MM.1S (cell line): ENCODE measurements at regions not wholly inside any gene's neighbourhood (a gene's known extent, or its start where the extent isn't known, plus 50 kb on each side); places are given as distances from the start of the nearest gene placed in this dataset.

Experiments
- CTCF ChIP-seq: fragments of 300-600 bp; sonication (generic); IDR thresholded peaks from 2 replicates; pipeline ENCODE4 v1.5.1; 2016; ENCODE audit warnings: antibody characterized with exemption, low read length, mixed read lengths
- EZH2 ChIP-seq: fragments of 300-600 bp; sonication (generic); optimal IDR thresholded peaks from 2 replicates; pipeline ENCODE3; 2017; ENCODE audit warnings: low read depth, mild to moderate bottlenecking, antibody characterized with exemption, low read length, mixed read lengths
- EZH2phosphoT487 ChIP-seq: fragments of 300-600 bp; sonication (generic); IDR thresholded peaks from 2 replicates; pipeline ENCODE4 v1.6.1; 2018; ENCODE audit warnings: antibody characterized with exemption, low read length

DNA sequence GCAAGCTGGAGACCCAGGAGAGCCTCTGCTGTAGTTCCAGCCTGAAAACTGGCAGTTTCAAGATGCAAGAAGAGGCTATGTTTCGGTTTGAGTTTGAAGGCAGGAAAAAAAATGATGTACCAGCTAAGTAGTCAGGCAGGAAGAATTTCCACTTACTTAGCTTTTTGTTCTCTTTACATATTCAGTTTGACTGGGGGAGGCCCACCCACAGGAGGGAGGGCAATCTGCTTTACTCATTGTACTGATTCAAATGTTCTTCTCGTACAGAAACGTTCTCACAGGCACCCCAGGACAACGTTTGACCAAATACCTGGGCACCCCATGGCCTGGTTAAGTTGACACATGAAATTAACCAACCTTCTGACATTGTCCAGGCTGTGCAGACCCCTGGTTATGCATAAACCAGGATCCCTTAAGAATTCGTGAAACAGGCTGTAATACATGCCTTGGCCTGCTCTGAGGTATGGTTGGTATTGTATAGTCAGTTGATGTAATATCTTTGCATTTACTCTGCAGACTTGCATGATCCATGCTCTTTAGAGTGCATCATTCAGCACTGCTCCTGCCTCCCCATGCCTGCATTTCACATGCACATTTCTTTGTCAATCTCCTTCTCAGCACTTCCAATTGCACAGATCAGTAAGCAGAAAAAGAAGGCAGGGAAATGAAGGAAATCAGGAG is 687.1 kb downstream of the TAF11L14 start:
- TF ChIP-seq CTCF (no peak), EZH2 (no peak), EZH2phosphoT487 (no peak)
